HL-60 (cell line): ENCODE measurements at regions not wholly inside any gene's neighbourhood (a gene's known extent, or its start where the extent isn't known, plus 50 kb on each side); places are given as distances from the start of the nearest gene placed in this dataset.

ENCODE experiments used
- POLR2AphosphoS5 ChIP-seq: IDR thresholded peaks from 2 replicates; pipeline ENCODE4 v1.6.1; 2012; ENCODE audit warnings: low read depth
- TF ChIP-seq, protein P1 (sequence below): IDR thresholded peaks from one replicate; pipeline ENCODE4 v1.5.1; 2011; ENCODE audit warnings: low read length, control low read depth, inconsistent platforms; ENCODE audit not compliant: insufficient read depth
- TF ChIP-seq, protein P2 (sequence below): IDR thresholded peaks from 2 replicates; pipeline ENCODE4 v1.6.1; 2012; ENCODE audit warnings: low read depth; ENCODE audit not compliant: insufficient replicate concordance

- TF ChIP-seq, protein P1, sequence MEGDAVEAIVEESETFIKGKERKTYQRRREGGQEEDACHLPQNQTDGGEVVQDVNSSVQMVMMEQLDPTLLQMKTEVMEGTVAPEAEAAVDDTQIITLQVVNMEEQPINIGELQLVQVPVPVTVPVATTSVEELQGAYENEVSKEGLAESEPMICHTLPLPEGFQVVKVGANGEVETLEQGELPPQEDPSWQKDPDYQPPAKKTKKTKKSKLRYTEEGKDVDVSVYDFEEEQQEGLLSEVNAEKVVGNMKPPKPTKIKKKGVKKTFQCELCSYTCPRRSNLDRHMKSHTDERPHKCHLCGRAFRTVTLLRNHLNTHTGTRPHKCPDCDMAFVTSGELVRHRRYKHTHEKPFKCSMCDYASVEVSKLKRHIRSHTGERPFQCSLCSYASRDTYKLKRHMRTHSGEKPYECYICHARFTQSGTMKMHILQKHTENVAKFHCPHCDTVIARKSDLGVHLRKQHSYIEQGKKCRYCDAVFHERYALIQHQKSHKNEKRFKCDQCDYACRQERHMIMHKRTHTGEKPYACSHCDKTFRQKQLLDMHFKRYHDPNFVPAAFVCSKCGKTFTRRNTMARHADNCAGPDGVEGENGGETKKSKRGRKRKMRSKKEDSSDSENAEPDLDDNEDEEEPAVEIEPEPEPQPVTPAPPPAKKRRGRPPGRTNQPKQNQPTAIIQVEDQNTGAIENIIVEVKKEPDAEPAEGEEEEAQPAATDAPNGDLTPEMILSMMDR: no peak
- no peak for TF ChIP-seq POLR2AphosphoS5
- TF ChIP-seq, protein P2, sequence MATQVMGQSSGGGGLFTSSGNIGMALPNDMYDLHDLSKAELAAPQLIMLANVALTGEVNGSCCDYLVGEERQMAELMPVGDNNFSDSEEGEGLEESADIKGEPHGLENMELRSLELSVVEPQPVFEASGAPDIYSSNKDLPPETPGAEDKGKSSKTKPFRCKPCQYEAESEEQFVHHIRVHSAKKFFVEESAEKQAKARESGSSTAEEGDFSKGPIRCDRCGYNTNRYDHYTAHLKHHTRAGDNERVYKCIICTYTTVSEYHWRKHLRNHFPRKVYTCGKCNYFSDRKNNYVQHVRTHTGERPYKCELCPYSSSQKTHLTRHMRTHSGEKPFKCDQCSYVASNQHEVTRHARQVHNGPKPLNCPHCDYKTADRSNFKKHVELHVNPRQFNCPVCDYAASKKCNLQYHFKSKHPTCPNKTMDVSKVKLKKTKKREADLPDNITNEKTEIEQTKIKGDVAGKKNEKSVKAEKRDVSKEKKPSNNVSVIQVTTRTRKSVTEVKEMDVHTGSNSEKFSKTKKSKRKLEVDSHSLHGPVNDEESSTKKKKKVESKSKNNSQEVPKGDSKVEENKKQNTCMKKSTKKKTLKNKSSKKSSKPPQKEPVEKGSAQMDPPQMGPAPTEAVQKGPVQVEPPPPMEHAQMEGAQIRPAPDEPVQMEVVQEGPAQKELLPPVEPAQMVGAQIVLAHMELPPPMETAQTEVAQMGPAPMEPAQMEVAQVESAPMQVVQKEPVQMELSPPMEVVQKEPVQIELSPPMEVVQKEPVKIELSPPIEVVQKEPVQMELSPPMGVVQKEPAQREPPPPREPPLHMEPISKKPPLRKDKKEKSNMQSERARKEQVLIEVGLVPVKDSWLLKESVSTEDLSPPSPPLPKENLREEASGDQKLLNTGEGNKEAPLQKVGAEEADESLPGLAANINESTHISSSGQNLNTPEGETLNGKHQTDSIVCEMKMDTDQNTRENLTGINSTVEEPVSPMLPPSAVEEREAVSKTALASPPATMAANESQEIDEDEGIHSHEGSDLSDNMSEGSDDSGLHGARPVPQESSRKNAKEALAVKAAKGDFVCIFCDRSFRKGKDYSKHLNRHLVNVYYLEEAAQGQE: no peak
Observed at GRCh38 chr16:52727441-52727840, 180.5 kb upstream of the TOX3 start.
